Neural cell (in vitro differentiated cells): ENCODE measurements at regions not wholly inside any gene's neighbourhood (a gene's known extent, or its start where the extent isn't known, plus 50 kb on each side); places are given as distances from the start of the nearest gene placed in this dataset.

Source experiments
- H2AFZ ChIP-seq: fragments of 200-600, 300-800 bp; sonication (generic), shearing (Covaris generic); 2 replicates; pipeline ENCODE4 v1.6.0; 2014; ENCODE audit warnings: low read depth, mild to moderate bottlenecking, antibody characterized with exemption, low read length, moderate library complexity
- H3F3A ChIP-seq: fragments of 200-600 bp; shearing (Covaris generic); 2 replicates; pipeline ENCODE4 v1.6.1; 2016; ENCODE audit warnings: mild to moderate bottlenecking, moderate library complexity, mixed read lengths, antibody characterized with exemption, low read length; ENCODE audit not compliant: insufficient read depth, poor library complexity, severe bottlenecking
- H3K27ac ChIP-seq: fragments of 200-600, 300-800 bp; sonication (generic), shearing (Covaris generic); 2 replicates; pipeline ENCODE4 v1.5.1; 2014; ENCODE audit warnings: mild to moderate bottlenecking, low read length, moderate library complexity
- H3K27me3 ChIP-seq: fragments of 300-800, 200-600 bp; sonication (generic), shearing (Covaris generic); 2 replicates; pipeline ENCODE4 v1.6.0; 2014; ENCODE audit warnings: mild to moderate bottlenecking, low read depth, low read length, moderate library complexity; ENCODE audit not compliant: insufficient read depth
- H3K36me3 ChIP-seq: fragments of 300-800, 200-600 bp; sonication (generic), shearing (Covaris generic); 2 replicates; pipeline ENCODE4 v1.5.1; 2014; ENCODE audit warnings: mild to moderate bottlenecking, antibody characterized with exemption, low read length, moderate library complexity; ENCODE audit not compliant: insufficient read depth
- H3K4me2 ChIP-seq: fragments of 300-800, 200-600 bp; sonication (generic), shearing (Covaris generic); 2 replicates; pipeline ENCODE4 v1.6.0; 2014; ENCODE audit warnings: mild to moderate bottlenecking, low read length
- H3K4me3 ChIP-seq: fragments of 300-800, 200-600 bp; sonication (generic), shearing (Covaris generic); 2 replicates; pipeline ENCODE4 v1.5.1; 2014; ENCODE audit warnings: mild to moderate bottlenecking, low read length, moderate library complexity
- H3K79me2 ChIP-seq: fragments of 200-600 bp; shearing (Covaris generic); replicated peaks from 2 replicates; pipeline ENCODE4 v1.6.0; 2014; ENCODE audit warnings: mild to moderate bottlenecking, low read length, moderate library complexity; ENCODE audit not compliant: insufficient read depth
- H3K9ac ChIP-seq: fragments of 300-800, 200-600 bp; sonication (generic), shearing (Covaris generic); 2 replicates; pipeline ENCODE4 v1.6.1; 2016; ENCODE audit warnings: mild to moderate bottlenecking, low read length, mixed read lengths
- H3K9me2 ChIP-seq: fragments of 200-600 bp; shearing (Covaris generic); 2 replicates; pipeline ENCODE4 v1.6.1; 2016; ENCODE audit warnings: mild to moderate bottlenecking, low read length, mixed read lengths; ENCODE audit not compliant: insufficient read depth
- H3K9me3 ChIP-seq: fragments of 200-600, 300-800 bp; sonication (generic), shearing (Covaris generic); 2 replicates; pipeline ENCODE4 v1.6.1; 2016; ENCODE audit warnings: mild to moderate bottlenecking, mixed run types, low read length, moderate library complexity, mixed read lengths
- H4K20me1 ChIP-seq: fragments of 200-600 bp; shearing (Covaris generic); 2 replicates; pipeline ENCODE4 v1.6.1; 2016; ENCODE audit warnings: mild to moderate bottlenecking, mixed run types; ENCODE audit not compliant: insufficient read depth
- CTCF ChIP-seq: fragments of 450-650 bp; IDR thresholded peaks from 2 replicates; pipeline ENCODE4 v1.5.1; 2014; ENCODE audit warnings: antibody characterized with exemption, mild to moderate bottlenecking, moderate library complexity; ENCODE audit not compliant: poor library complexity, severe bottlenecking
- EP300 ChIP-seq: fragments of 450-650 bp; conservative IDR thresholded peaks from 2 replicates; pipeline ENCODE4 v1.6.1; 2014; ENCODE audit warnings: antibody characterized with exemption, mild to moderate bottlenecking, moderate library complexity; ENCODE audit not compliant: poor library complexity, severe bottlenecking
- EZH2 ChIP-seq: fragments of 200-600, 300-800 bp; shearing (Covaris generic), sonication (generic); IDR thresholded peaks from 2 replicates; pipeline ENCODE4 v1.6.1; 2014; ENCODE audit warnings: antibody characterized with exemption, low read length, borderline replicate concordance, mild to moderate bottlenecking; ENCODE audit not compliant: insufficient read depth, poor library complexity, severe bottlenecking
- MXI1 ChIP-seq: fragments of 450-650 bp; conservative IDR thresholded peaks from 2 replicates; pipeline ENCODE4 v1.6.1; 2014; ENCODE audit warnings: antibody characterized with exemption, mild to moderate bottlenecking; ENCODE audit not compliant: poor library complexity, severe bottlenecking
- POLR2AphosphoS5 ChIP-seq: IDR thresholded peaks from 2 replicates; pipeline ENCODE4 v1.6.1; 2012
- RAD21 ChIP-seq: fragments of 450-650 bp; conservative IDR thresholded peaks from 2 replicates; pipeline ENCODE4 v1.6.1; 2014; ENCODE audit warnings: antibody characterized with exemption, mild to moderate bottlenecking, moderate library complexity
- REST ChIP-seq: IDR thresholded peaks from 2 replicates; pipeline ENCODE4 v1.6.1; 2012; ENCODE audit warnings: borderline replicate concordance
- SMC3 ChIP-seq: fragments of 450-650 bp; conservative IDR thresholded peaks from 2 replicates; pipeline ENCODE4 v1.6.1; 2014; ENCODE audit warnings: antibody characterized with exemption, mild to moderate bottlenecking, moderate library complexity; ENCODE audit not compliant: poor library complexity
- TAF1 ChIP-seq: IDR thresholded peaks from 2 replicates; pipeline ENCODE4 v1.6.1; 2012; ENCODE audit warnings: low read depth

GRCh38 chr1:23634840-23635651, 56.6 kb upstream of the RPL11 start:
- Histone ChIP-seq H3K36me3 (no peaks in the 10 kb centered on the region), H3F3A (no peaks in the 10 kb centered on the region), H3K9ac (no peak overlapping the region), H3K27me3 (no peaks in the 10 kb centered on the region), H3K79me2 (no peaks in the 10 kb centered on the region), H3K9me2 (no peaks in the 10 kb centered on the region), H2AFZ (no peak overlapping the region), H4K20me1 (no peaks in the 10 kb centered on the region), H3K9me3 (no peaks in the 10 kb centered on the region), H3K27ac (no peak overlapping the region), H3K4me2 (no peak overlapping the region), H3K4me3 (no peak overlapping the region)
- no peak for TF ChIP-seq TAF1
- peak; percentile 13 for TF ChIP-seq RAD21
- TF ChIP-seq CTCF: peak; percentile 67
- TF ChIP-seq EP300: no peak

GRCh38 chr1:23634518-23634839, 57.1 kb upstream of the RPL11 start:
- Histone ChIP-seq H3K9ac (no peak overlapping the region), H3K4me3 (no peak overlapping the region), H2AFZ (no peak overlapping the region), H3K36me3 (no peaks in the 10 kb centered on the region), H3K79me2 (no peaks in the 10 kb centered on the region), H3K27me3 (no peaks in the 10 kb centered on the region), H3K4me2 (no peak overlapping the region), H3F3A (no peaks in the 10 kb centered on the region), H3K27ac (no peak overlapping the region), H3K9me3 (no peaks in the 10 kb centered on the region), H4K20me1 (no peaks in the 10 kb centered on the region), H3K9me2 (no peaks in the 10 kb centered on the region)
- TF ChIP-seq EP300 (no peak), CTCF (no peak), MXI1 (no peak), POLR2AphosphoS5 (no peak), SMC3 (no peak), TAF1 (no peak), REST (no peak), EZH2 (no peak), RAD21 (no peak)
